ENCODE measurements at regions not wholly inside any gene's neighbourhood (a gene's known extent, or its start where the extent isn't known, plus 50 kb on each side); places are given as distances from the start of the nearest gene placed in this dataset.
A peak's percentile ranks its signal among the peaks of the same experiment; 100 is the strongest.

GRCh38 chrX:33607042-33607595, 395.8 kb upstream of the DMD start:
- no peak for DNase-seq

GRCh38 chrX:33605997-33606396, 394.6 kb upstream of the DMD start:
- DNase-seq = no peak

- no peak for DNase-seq
These were observed 381.0 kb upstream of the DMD start for GRCh38 chrX:33592396-33592795.

GRCh38 chrX:33589316-33589715, 378.0 kb upstream of the DMD start:
- DNase-seq = peak; percentile 1

GRCh38 chrX:33543757-33544156, 332.4 kb upstream of the DMD start:
- no peak for DNase-seq
